OCI-LY7 (cell line): ENCODE measurements at regions not wholly inside any gene's neighbourhood (a gene's known extent, or its start where the extent isn't known, plus 50 kb on each side); places are given as distances from the start of the nearest gene placed in this dataset.

Experiments
- BruUV-seq: library from RNA; stranded (reverse); fragments of 400-500 nt; replicated peaks from 2 replicates; lab custom pipeline; 2021; lab: Mats Ljungman, UMichigan
- CTCF ChIA-PET: fragments of 300-600 bp; sonication (Branson Sonifier 250); formaldehyde crosslinking; loops from one replicate; lab custom pipeline; 2022; ENCODE audit warnings: antibody characterized with exemption; ENCODE audit not compliant: unreplicated experiment; lab: Charles Lee
- POLR2A ChIA-PET: fragments of 300-600 bp; sonication (Branson Sonifier 250); formaldehyde crosslinking; loops from one replicate; lab custom pipeline; 2022; ENCODE audit warnings: antibody characterized with exemption; lab: Charles Lee
- DNase-seq: peaks from one replicate; pipeline ENCODE4 v3.0.0-alpha.2; 2015; ENCODE audit warnings: low spot score
- H2AFZ ChIP-seq: fragments of 200-600 bp; sonication (generic), shearing (Covaris generic); 2 replicates; pipeline ENCODE4 v1.6.1; 2014; ENCODE audit warnings: mild to moderate bottlenecking, antibody characterized with exemption, low read length, moderate library complexity
- H3K27ac ChIP-seq: fragments of 200-600 bp; sonication (generic); 2 replicates; pipeline ENCODE4 v1.5.1; 2014; ENCODE audit warnings: mixed run types, low read depth, mild to moderate bottlenecking, moderate library complexity, low read length, inconsistent platforms; ENCODE audit not compliant: poor library complexity, severe bottlenecking
- H3K36me3 ChIP-seq: fragments of 200-600 bp; sonication (generic); 2 replicates; pipeline ENCODE4 v1.6.1; 2014; ENCODE audit warnings: mild to moderate bottlenecking, antibody characterized with exemption, low read length, moderate library complexity, mixed read lengths; ENCODE audit not compliant: insufficient read depth
- H3K4me1 ChIP-seq: fragments of 200-600 bp; sonication (generic); 2 replicates; pipeline ENCODE4 v1.5.1; 2014; ENCODE audit warnings: mild to moderate bottlenecking, low read length; ENCODE audit not compliant: insufficient read depth, poor library complexity, severe bottlenecking
- H3K4me2 ChIP-seq: fragments of 200-600 bp; sonication (generic); 2 replicates; pipeline ENCODE4 v1.6.1; 2014; ENCODE audit warnings: mild to moderate bottlenecking, low read length
- H3K4me3 ChIP-seq: fragments of 200-600 bp; sonication (generic); 2 replicates; pipeline ENCODE4 v1.5.1; 2014; ENCODE audit warnings: mild to moderate bottlenecking, low read depth, low read length; ENCODE audit not compliant: poor library complexity, severe bottlenecking
- H3K79me2 ChIP-seq: fragments of 200-600 bp; sonication (generic); 2 replicates; pipeline ENCODE4 v1.6.1; 2016; ENCODE audit warnings: low read depth, mild to moderate bottlenecking, low read length, moderate library complexity, mixed read lengths; ENCODE audit not compliant: insufficient read depth
- H3K9me2 ChIP-seq: fragments of 200-600 bp; sonication (generic); 2 replicates; pipeline ENCODE4 v1.6.1; 2016; ENCODE audit warnings: mild to moderate bottlenecking, low read length, mixed read lengths; ENCODE audit not compliant: insufficient read depth
- H3K9me3 ChIP-seq: fragments of 200-600 bp; sonication (generic); 2 replicates; pipeline ENCODE4 v1.6.1; 2014; ENCODE audit warnings: mild to moderate bottlenecking, mixed run types, low read length, mixed read lengths
- H4K20me1 ChIP-seq: fragments of 200-600 bp; sonication (generic); 2 replicates; pipeline ENCODE4 v1.6.1; 2014; ENCODE audit warnings: mild to moderate bottlenecking, antibody characterized with exemption, low read length, moderate library complexity, mixed read lengths; ENCODE audit not compliant: insufficient read depth
- CTCF ChIP-seq: fragments of 200-600 bp; sonication (generic); conservative IDR thresholded peaks from 2 replicates; pipeline ENCODE4 v1.5.1; 2014; ENCODE audit warnings: mild to moderate bottlenecking, antibody characterized with exemption, low read length, moderate library complexity, mixed read lengths
- EZH2phosphoT487 ChIP-seq: fragments of 200-600 bp; sonication (generic); IDR thresholded peaks from 2 replicates; pipeline ENCODE4 v1.6.1; 2018; ENCODE audit warnings: low read depth, borderline replicate concordance, mild to moderate bottlenecking, mixed run types, antibody characterized with exemption, low read length, moderate library complexity, mixed read lengths
- intact Hi-C: fragments of 100-400 bp; cut with micrococcal nuclease; formaldehyde crosslinking; loops from one replicate; pipeline ENCODE4 v1.10.0; 2022; ENCODE audit not compliant: unreplicated experiment

GRCh38 chr10:131797626-131798025 is 103.2 kb upstream of the PPP2R2D start:
- Histone ChIP-seq H3K79me2 (no peaks in the 10 kb centered on the region), H3K27ac (no peak overlapping the region), H3K36me3 (no peaks in the 10 kb centered on the region), H3K4me3 (no peak overlapping the region), H3K4me1 (no peaks in the 10 kb centered on the region), H3K4me2 (no peak overlapping the region), H4K20me1 (no peaks in the 10 kb centered on the region), H3K9me3 (peaks cover 6% of the 10 kb centered on the region; the same call in 1 of the 2 replicates), H2AFZ (no peak overlapping the region), H3K9me2 (no peaks in the 10 kb centered on the region)
- POLR2A ChIA-PET, result no interaction called here
- no peak for DNase-seq
- no TSS peak for BruUV-seq
- intact Hi-C loops, result no loop called here
- TF ChIP-seq EZH2phosphoT487, result no peak
- TF ChIP-seq CTCF, result no peak
- CTCF ChIA-PET, result no interaction called here

GRCh38 chr10:131799429-131799828 is 101.4 kb upstream of the PPP2R2D start:
- intact Hi-C loops, result no loop called here
- ChIA-PET POLR2A (no interaction called here), CTCF (no interaction called here)
- TF ChIP-seq EZH2phosphoT487 (no peak), CTCF (no peak)
- H3K27ac ChIP-seq, result no peak overlapping the region
- no TSS peak for BruUV-seq
- H3K9me3 ChIP-seq, result peaks cover 6% of the 10 kb centered on the region; the same call in 1 of the 2 replicates
- no peaks in the 10 kb centered on the region for H3K9me2 ChIP-seq
- no peaks in the 10 kb centered on the region for H3K36me3 ChIP-seq
- H3K79me2 ChIP-seq, result no peaks in the 10 kb centered on the region
- no peak overlapping the region for H3K4me2 ChIP-seq
- DNase-seq, result no peak
- H3K4me3 ChIP-seq, result no peak overlapping the region
- H4K20me1 ChIP-seq, result no peaks in the 10 kb centered on the region
- H3K4me1 ChIP-seq, result no peaks in the 10 kb centered on the region
- no peak overlapping the region for H2AFZ ChIP-seq

- Histone ChIP-seq H3K27ac (no peak overlapping the region), H3K4me3 (no peak overlapping the region), H3K4me1 (no peaks in the 10 kb centered on the region), H3K9me3 (peaks cover 6% of the 10 kb centered on the region; the same call in 1 of the 2 replicates), H2AFZ (no peak overlapping the region), H3K79me2 (no peaks in the 10 kb centered on the region), H4K20me1 (no peaks in the 10 kb centered on the region), H3K4me2 (no peak overlapping the region), H3K9me2 (no peaks in the 10 kb centered on the region), H3K36me3 (no peaks in the 10 kb centered on the region)
- BruUV-seq, result no TSS peak
- ChIA-PET CTCF (no interaction called here), POLR2A (interaction anchor here (0.7 kb wide), 1 partner anchor 1186 kb away, joined by 4 read pairs; no protein-coding TSS in a partner anchor)
- TF ChIP-seq CTCF (no peak), EZH2phosphoT487 (no peak)
- DNase-seq, result no peak
- intact Hi-C loops, result no loop called here
Observed at GRCh38 chr10:131802156-131802915, 98.5 kb upstream of the PPP2R2D start.
